Epithelial cell of esophagus (primary cell): ENCODE measurements at regions not wholly inside any gene's neighbourhood (a gene's known extent, or its start where the extent isn't known, plus 50 kb on each side); places are given as distances from the start of the nearest gene placed in this dataset.

Experiments used
- DNase-seq: peaks from one replicate; pipeline ENCODE4 v3.0.0; 2010; ENCODE audit warnings: low read depth
- H3K4me3 ChIP-seq: 2 replicates; pipeline ENCODE4 v1.5.1; 2011; ENCODE audit warnings: mild to moderate bottlenecking, low read length, control low read depth
- TF ChIP-seq, protein P1 (sequence below): IDR thresholded peaks from 2 replicates; pipeline ENCODE4 v1.5.1; 2011; ENCODE audit warnings: low read depth, mild to moderate bottlenecking, low read length, control low read depth, inconsistent platforms; ENCODE audit not compliant: insufficient read depth; ENCODE audit errors: missing control alignments

DNA sequence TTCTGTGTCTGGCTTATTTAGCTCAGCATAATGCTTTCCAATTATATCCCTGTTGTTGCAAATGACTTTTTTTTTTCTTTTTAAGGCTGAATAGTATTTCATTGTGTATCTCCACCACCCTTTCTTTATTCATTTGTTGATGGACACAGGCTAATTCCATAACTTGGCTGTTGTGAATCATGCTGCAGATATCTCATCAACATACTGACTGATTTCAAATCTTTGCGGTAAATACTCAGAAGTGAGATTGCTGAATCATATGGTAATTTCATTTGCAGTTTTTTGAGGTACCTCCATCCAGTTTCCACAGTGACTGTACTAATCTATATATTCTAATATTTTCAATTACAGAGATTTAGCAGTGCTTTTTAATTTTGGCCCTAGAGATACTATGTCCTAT is 266.2 kb downstream of the TMX3 start:
- TF ChIP-seq, protein P1, sequence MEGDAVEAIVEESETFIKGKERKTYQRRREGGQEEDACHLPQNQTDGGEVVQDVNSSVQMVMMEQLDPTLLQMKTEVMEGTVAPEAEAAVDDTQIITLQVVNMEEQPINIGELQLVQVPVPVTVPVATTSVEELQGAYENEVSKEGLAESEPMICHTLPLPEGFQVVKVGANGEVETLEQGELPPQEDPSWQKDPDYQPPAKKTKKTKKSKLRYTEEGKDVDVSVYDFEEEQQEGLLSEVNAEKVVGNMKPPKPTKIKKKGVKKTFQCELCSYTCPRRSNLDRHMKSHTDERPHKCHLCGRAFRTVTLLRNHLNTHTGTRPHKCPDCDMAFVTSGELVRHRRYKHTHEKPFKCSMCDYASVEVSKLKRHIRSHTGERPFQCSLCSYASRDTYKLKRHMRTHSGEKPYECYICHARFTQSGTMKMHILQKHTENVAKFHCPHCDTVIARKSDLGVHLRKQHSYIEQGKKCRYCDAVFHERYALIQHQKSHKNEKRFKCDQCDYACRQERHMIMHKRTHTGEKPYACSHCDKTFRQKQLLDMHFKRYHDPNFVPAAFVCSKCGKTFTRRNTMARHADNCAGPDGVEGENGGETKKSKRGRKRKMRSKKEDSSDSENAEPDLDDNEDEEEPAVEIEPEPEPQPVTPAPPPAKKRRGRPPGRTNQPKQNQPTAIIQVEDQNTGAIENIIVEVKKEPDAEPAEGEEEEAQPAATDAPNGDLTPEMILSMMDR: no peak

DNA sequence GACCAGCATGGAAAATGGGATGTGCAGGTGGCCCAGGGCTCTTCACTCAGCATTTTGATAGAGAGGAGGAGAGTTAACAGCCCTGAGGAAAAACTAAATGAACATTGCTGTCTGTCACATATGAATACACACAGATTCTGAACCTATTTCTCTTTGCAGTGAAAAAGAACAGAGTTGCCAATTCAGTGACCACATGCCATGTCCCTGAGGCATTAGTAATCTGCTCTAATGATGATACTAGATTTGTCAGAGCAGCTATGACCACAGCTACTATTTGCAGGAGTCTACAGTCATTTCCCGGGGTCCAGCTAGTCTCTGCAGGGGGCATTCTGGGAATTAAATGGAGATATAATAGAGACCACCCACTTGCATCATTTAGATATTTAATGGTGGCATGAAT is 267.6 kb downstream of the TMX3 start:
- peak; percentile 19 for DNase-seq
- TF ChIP-seq, protein P1: no peak
- H3K4me3 ChIP-seq: no peak overlapping the region

More for the DNA sequence above, 266.2 kb downstream of the TMX3 start:
- DNase-seq: peak; percentile 59
- no peak overlapping the region for H3K4me3 ChIP-seq

DNA sequence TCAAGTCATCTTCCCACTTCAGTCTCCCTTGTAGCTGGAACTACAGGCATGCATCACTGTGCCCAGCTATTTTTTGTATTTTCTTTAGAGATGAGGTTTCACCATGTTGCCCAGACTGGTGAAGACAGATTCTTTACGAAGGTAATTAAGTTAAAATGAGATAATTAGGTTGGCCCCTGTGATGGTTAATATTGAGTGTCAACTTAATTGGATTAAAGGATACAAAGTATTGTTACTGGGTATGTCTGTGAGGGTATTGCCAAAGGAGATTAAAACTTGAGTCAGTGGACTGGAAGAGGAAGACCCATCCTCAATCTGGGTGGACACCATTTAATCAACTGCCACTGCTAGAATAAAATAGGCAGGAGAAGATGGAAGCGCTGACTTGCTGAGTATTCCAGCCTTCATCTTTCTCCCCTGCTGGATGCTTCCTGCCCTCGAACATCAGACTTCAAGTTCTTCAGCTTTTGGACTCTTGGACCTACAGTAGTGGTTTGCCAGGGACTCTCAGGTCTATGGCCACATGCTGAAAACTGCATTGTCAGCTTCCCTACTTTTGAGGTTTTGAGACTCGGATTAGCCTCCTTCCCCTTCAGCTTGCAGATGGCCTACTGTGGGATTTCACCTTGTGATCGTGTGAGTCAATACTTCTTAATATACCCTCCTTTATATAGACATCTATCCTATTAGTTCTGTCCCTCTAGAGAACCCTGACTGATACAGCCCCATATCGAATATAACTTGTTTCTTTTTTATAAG is 269.1 kb downstream of the TMX3 start:
- H3K4me3 ChIP-seq: no peak overlapping the region
- TF ChIP-seq, protein P1: no peak
- DNase-seq: no peak

DNA sequence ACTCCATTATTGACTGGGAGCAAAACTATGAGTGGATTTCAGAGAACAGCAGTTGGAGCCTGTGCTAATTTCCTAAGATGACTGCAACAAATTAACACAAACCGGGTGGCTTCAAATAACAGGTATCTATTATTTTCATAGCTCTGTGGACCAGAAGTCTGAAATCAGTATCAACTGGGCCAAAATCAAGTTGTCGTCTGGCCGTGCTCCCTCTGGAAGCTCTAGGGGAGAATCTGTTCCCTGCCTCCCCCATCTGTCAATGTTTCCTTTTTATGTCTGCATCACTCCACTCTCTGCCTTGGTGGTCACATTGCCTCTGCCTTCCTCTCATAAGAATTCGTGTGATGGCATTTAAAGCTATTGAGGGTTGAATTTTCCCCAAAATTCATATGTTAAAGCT is 269.8 kb downstream of the TMX3 start:
- H3K4me3 ChIP-seq: no peak overlapping the region
- no peak for DNase-seq
- TF ChIP-seq, protein P1: no peak

DNA sequence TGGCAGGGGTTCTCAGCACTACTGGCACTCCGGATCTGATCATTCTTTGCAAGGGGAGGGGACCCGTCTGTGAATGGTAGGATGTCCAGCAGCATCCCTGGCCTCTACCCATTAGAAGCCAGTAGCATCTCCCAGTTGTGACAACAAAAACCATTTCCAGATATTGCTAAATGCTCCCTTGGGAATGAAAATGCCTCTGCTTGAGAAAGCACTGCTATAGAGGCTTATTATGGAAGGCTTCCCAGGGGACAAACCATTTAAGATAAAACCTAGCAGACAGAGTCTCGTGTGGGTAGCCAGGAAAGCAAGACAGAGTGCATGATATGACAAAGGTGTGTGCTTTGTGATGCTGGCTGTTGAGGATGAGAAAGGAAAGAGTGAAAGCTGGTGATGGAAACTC is 273.7 kb downstream of the TMX3 start:
- DNase-seq: no peak
- TF ChIP-seq, protein P1: no peak
- no peak overlapping the region for H3K4me3 ChIP-seq

DNA sequence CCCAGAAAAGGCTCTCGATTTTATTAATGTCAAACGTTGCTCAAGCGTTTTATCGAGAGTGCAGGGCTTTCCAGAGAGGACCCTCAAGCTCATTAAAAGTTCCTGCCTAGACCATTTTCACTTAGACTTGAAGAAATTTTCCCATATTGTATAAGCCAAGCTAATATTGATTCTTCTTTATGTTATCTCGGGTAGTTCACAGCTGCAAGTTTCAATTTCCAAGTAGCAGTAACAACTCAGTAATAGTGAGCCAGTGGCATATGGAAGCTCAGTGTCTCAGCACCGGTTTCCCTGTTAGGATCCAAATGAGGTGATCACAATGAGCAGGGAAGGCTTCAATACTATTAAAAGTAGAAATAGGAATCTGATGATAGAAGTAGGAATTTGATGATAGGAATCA is 274.5 kb downstream of the TMX3 start:
- DNase-seq: no peak
- H3K4me3 ChIP-seq: no peak overlapping the region
- TF ChIP-seq, protein P1: no peak

DNA sequence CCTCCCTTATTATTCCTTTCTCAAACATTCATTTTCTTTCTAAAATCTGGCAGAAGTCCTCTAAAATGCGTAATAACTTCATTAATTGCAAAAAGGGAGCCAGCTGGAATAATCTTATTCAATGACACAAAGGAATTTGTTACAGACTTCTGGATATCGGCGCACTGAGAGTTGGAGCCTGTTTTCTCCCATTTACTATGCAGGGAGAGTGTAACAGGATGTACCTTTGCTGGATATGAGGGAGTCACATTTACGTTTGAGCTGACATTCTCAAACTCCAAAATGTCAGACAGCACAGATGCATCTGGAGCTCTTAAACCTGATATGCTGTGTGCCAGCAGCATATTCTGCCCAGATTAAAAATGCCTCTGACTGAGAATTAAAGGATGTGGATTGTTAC is 275.3 kb downstream of the TMX3 start:
- no peak for DNase-seq
- TF ChIP-seq, protein P1: no peak

More for the DNA sequence above, 275.3 kb downstream of the TMX3 start:
- no peak overlapping the region for H3K4me3 ChIP-seq
